ENCODE measurements at regions not wholly inside any gene's neighbourhood (a gene's known extent, or its start where the extent isn't known, plus 50 kb on each side); places are given as distances from the start of the nearest gene placed in this dataset.

GRCh38 chr2:57542081-57542480 lies 504.5 kb upstream of the VRK2 start:
- H3K27me3 ChIP-seq, result no peaks in the 10 kb centered on the region
- H3K9me3 ChIP-seq, result no peaks in the 10 kb centered on the region
- H3K36me3 ChIP-seq, result no peaks in the 10 kb centered on the region
- DNase-seq, result no peak
- no peaks in the 10 kb centered on the region for H3K4me1 ChIP-seq (ENCODE audit: insufficient read depth)
- H3K27ac ChIP-seq, result no peak overlapping the region
- 65 to 80% (median 69%) methylated on average over 2 of the region's 2 CpGs for WGBS, 3 donors
- intact Hi-C loops (cut with DNase I), result no loop called here
- H3K4me3 ChIP-seq, result no peak overlapping the region
- TF ChIP-seq EP300 (IDR thresholded peaks at IDR 0.05) (no peak), CTCF (IDR thresholded peaks at IDR 0.05) (no peak), POLR2A (IDR thresholded peaks at IDR 0.05) (no peak)

DNA sequence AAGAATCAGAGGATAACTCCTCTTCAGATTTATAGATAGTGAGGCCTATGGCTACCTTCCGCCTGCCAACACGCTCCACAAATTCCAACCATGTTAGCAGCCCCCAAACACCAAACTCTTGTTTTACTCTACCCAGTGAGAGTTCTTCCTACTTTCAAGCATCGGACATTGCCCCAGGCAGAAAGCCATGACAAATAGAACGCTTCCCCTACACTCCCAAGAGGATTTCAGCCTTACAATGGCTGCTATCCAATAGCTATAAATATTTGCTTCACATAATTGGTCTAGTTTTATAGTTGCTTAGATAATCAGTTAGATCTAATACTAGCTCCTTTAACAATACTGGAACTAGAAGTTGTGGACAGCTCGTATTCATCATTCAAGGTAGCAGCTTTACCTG lies 503.4 kb upstream of the VRK2 start:
- Histone ChIP-seq H3K4me1 (ENCODE audit: insufficient read depth) (no peaks in the 10 kb centered on the region), H3K27ac (no peak overlapping the region), H3K4me3 (no peak overlapping the region), H3K36me3 (no peaks in the 10 kb centered on the region), H3K9me3 (no peaks in the 10 kb centered on the region), H3K27me3 (no peaks in the 10 kb centered on the region)
- WGBS, 3 donors, result 73 to 86% (median 84%) methylated on average over 5 of the region's 5 CpGs
- DNase-seq, result no peak
- TF ChIP-seq POLR2A (IDR thresholded peaks at IDR 0.05) (no peak), EP300 (IDR thresholded peaks at IDR 0.05) (no peak), CTCF (IDR thresholded peaks at IDR 0.05) (no peak)
- intact Hi-C loops (cut with DNase I), result no loop called here

GRCh38 chr2:57544624-57545023 lies 502.0 kb upstream of the VRK2 start:
- intact Hi-C loops (cut with DNase I), result no loop called here
- Histone ChIP-seq H3K27me3 (no peaks in the 10 kb centered on the region), H3K4me3 (no peak overlapping the region), H3K27ac (no peak overlapping the region), H3K9me3 (no peaks in the 10 kb centered on the region), H3K36me3 (no peaks in the 10 kb centered on the region), H3K4me1 (ENCODE audit: insufficient read depth) (no peaks in the 10 kb centered on the region)
- DNase-seq, result no peak
- TF ChIP-seq POLR2A (IDR thresholded peaks at IDR 0.05), result no peak

DNA sequence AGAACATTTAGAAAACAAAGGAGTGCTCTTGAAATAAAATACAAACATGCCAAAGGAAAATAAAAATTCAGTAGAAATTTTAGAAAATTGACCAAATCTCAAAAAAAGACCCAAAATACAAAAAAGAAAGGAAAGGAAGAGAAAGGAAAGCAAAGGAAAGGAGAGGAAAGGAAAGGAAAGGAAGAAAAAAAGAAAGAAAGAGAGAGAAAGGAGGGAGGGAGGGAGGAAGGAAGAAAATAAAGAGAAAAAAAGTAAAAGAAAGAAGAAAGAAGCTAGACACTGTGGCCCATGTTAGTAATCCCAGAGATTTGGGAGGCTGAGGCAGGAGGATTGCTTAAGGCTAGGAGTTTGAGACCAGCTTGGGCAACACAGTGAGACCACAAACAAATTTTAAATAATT lies 500.1 kb upstream of the VRK2 start:
- no peak overlapping the region for H3K27ac ChIP-seq
- no peaks in the 10 kb centered on the region for H3K36me3 ChIP-seq
- no peaks in the 10 kb centered on the region for H3K9me3 ChIP-seq
- intact Hi-C loops (cut with DNase I), result no loop called here
- H3K4me1 ChIP-seq (ENCODE audit: insufficient read depth), result no peaks in the 10 kb centered on the region
- H3K27me3 ChIP-seq, result no peaks in the 10 kb centered on the region
- no peak overlapping the region for H3K4me3 ChIP-seq
- TF ChIP-seq CTCF (IDR thresholded peaks at IDR 0.05) (no peak), EP300 (IDR thresholded peaks at IDR 0.05) (no peak), POLR2A (IDR thresholded peaks at IDR 0.05) (no peak)
- no peak for DNase-seq

DNA sequence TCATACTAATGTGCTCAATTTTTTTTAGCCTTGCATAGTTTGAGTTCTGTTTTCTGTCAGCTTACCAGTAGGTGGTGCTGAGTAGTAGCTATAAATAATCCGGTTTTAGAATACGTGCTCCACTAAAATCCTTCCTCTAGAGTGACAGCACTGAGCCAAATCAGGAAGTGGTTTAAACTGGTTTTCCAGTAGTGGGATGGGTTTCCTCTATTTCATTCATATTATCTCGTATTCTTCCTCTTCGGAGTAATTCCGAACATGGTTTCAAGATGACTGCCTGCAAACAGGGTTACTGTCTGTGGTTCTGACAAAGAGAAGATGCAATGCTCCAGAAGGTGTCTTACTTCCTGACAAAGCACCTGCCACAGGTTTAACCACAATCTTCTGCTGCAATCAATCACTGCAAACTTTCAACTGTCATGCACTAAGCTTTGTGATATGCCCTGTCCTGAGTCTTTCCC lies 496.9 kb upstream of the VRK2 start:
- no peak for DNase-seq
- Histone ChIP-seq H3K4me1 (ENCODE audit: insufficient read depth) (no peaks in the 10 kb centered on the region), H3K36me3 (no peaks in the 10 kb centered on the region), H3K27ac (no peak overlapping the region), H3K27me3 (no peaks in the 10 kb centered on the region), H3K4me3 (no peak overlapping the region), H3K9me3 (no peaks in the 10 kb centered on the region)
- intact Hi-C loops (cut with DNase I), result no loop called here
- TF ChIP-seq EP300 (IDR thresholded peaks at IDR 0.05) (no peak), POLR2A (IDR thresholded peaks at IDR 0.05) (no peak), CTCF (IDR thresholded peaks at IDR 0.05) (no peak)
- WGBS, 3 donors, result 47 to 51% (median 50%) methylated on average over 5 of the region's 5 CpGs

Data from ovary (tissue), 7 donors.